Amniotic epithelial cell (primary cell): ENCODE measurements at regions not wholly inside any gene's neighbourhood (a gene's known extent, or its start where the extent isn't known, plus 50 kb on each side); places are given as distances from the start of the nearest gene placed in this dataset.
"Not testable (repeated sequence)": the region's sequence is repeated elsewhere in the genome, so short reads cannot be mapped to it uniquely, and the experiment has no call there.

Experiments
- DNase-seq: peaks from one replicate; pipeline ENCODE4 v3.0.0-alpha.2; 2010; ENCODE audit warnings: low read depth

GRCh38 chr5:82644766-82645165 lies 366.6 kb upstream of the RPS23 start:
- DNase-seq = no peak

- DNase-seq = no peak
These were observed 366.1 kb upstream of the RPS23 start for GRCh38 chr5:82644229-82644628.

GRCh38 chr5:82642313-82642712 lies 364.2 kb upstream of the RPS23 start:
- DNase-seq = no peak

- peak; percentile 82 for DNase-seq
These were observed 363.3 kb upstream of the RPS23 start for GRCh38 chr5:82641331-82642003.

- DNase-seq = no peak
These were observed 362.8 kb upstream of the RPS23 start for GRCh38 chr5:82640916-82641315.

- DNase-seq = peak; percentile 17
These were observed 361.4 kb upstream of the RPS23 start for GRCh38 chr5:82639393-82640144.

GRCh38 chr5:82636591-82636990 lies 358.4 kb upstream of the RPS23 start:
- no peak for DNase-seq

- DNase-seq = peak; percentile 60
These were observed 357.6 kb upstream of the RPS23 start for GRCh38 chr5:82635561-82636288.

- DNase-seq = peak; percentile 15
These were observed 350.3 kb upstream of the RPS23 start for GRCh38 chr5:82628364-82628910.

- DNase-seq = not testable (repeated sequence)
These were observed 348.9 kb upstream of the RPS23 start for GRCh38 chr5:82626905-82627591.

- DNase-seq = not testable (repeated sequence)
These were observed 347.9 kb upstream of the RPS23 start for GRCh38 chr5:82626012-82626411.

GRCh38 chr5:82624062-82624461 lies 345.9 kb upstream of the RPS23 start:
- DNase-seq = no peak

GRCh38 chr5:82622711-82623514 lies 344.8 kb upstream of the RPS23 start:
- DNase-seq = no peak

GRCh38 chr5:82622205-82622604 lies 344.1 kb upstream of the RPS23 start:
- no peak for DNase-seq

GRCh38 chr5:82620957-82621600 lies 342.9 kb upstream of the RPS23 start:
- peak; percentile 35 for DNase-seq

- no peak for DNase-seq
These were observed 340.9 kb upstream of the RPS23 start for GRCh38 chr5:82619097-82619496.

- DNase-seq = no peak
These were observed 336.6 kb upstream of the RPS23 start for GRCh38 chr5:82614706-82615105.

- peak; percentile 74 for DNase-seq
These were observed 335.7 kb upstream of the RPS23 start for GRCh38 chr5:82613891-82614290.

- DNase-seq = no peak
These were observed 332.5 kb upstream of the RPS23 start for GRCh38 chr5:82610686-82611085.

- no peak for DNase-seq
These were observed 327.4 kb upstream of the RPS23 start for GRCh38 chr5:82605441-82605973.
